GM23248 (cell line): ENCODE measurements at regions not wholly inside any gene's neighbourhood (a gene's known extent, or its start where the extent isn't known, plus 50 kb on each side); places are given as distances from the start of the nearest gene placed in this dataset.

ENCODE experiments used
- DNase-seq: peaks from one replicate; pipeline ENCODE4 v3.0.0-alpha.2; 2015
- H2AFZ ChIP-seq: fragments of 200-600 bp; sonication (generic); 2 replicates; pipeline ENCODE4 v1.6.1; 2016; ENCODE audit warnings: antibody characterized with exemption
- H3F3A ChIP-seq: fragments of 200-600 bp; sonication (generic); 2 replicates; pipeline ENCODE4 v1.6.1; 2016; ENCODE audit warnings: mild to moderate bottlenecking, antibody characterized with exemption, mixed run types; ENCODE audit not compliant: insufficient read depth
- H3K27ac ChIP-seq: fragments of 200-600 bp; sonication (generic); 2 replicates; pipeline ENCODE4 v1.5.1; 2016; ENCODE audit warnings: mild to moderate bottlenecking
- H3K27me3 ChIP-seq: fragments of 200-600 bp; sonication (generic); replicated peaks from 2 replicates; pipeline ENCODE4 v1.6.1; 2016; ENCODE audit warnings: mild to moderate bottlenecking; ENCODE audit not compliant: insufficient read depth
- H3K36me3 ChIP-seq: fragments of 200-600 bp; sonication (generic); 2 replicates; pipeline ENCODE4 v1.6.1; 2016; ENCODE audit warnings: low read depth, mild to moderate bottlenecking
- H3K4me1 ChIP-seq: fragments of 200-600 bp; sonication (generic); 2 replicates; pipeline ENCODE4 v1.6.1; 2016; ENCODE audit warnings: mild to moderate bottlenecking; ENCODE audit not compliant: insufficient read depth
- H3K4me2 ChIP-seq: fragments of 200-600 bp; sonication (generic); one replicate; pipeline ENCODE4 v1.6.1; 2016; ENCODE audit warnings: mild to moderate bottlenecking; ENCODE audit not compliant: unreplicated experiment
- H3K4me3 ChIP-seq: fragments of 200-600 bp; sonication (generic); 2 replicates; pipeline ENCODE4 v1.5.1; 2016; ENCODE audit warnings: mild to moderate bottlenecking
- H3K79me2 ChIP-seq: fragments of 200-600 bp; sonication (generic); 2 replicates; pipeline ENCODE4 v1.6.1; 2016; ENCODE audit warnings: mild to moderate bottlenecking; ENCODE audit not compliant: insufficient read depth
- H3K9ac ChIP-seq: fragments of 200-600 bp; sonication (generic); 2 replicates; pipeline ENCODE4 v1.6.1; 2016; ENCODE audit warnings: mild to moderate bottlenecking
- H3K9me2 ChIP-seq: fragments of 200-600 bp; sonication (generic); 2 replicates; pipeline ENCODE4 v1.6.1; 2016; ENCODE audit warnings: mixed run types, mild to moderate bottlenecking, moderate library complexity; ENCODE audit not compliant: insufficient read depth
- H3K9me3 ChIP-seq: fragments of 200-600 bp; sonication (generic); one replicate; pipeline ENCODE4 v1.6.1; 2017; ENCODE audit warnings: low read depth
- H4K20me1 ChIP-seq: fragments of 200-600 bp; sonication (generic); 2 replicates; pipeline ENCODE4 v1.6.0; 2016; ENCODE audit not compliant: insufficient read depth
- EZH2 ChIP-seq: fragments of 200-600 bp; sonication (generic); IDR thresholded peaks from 2 replicates; pipeline ENCODE4 v1.6.1; 2018; ENCODE audit warnings: antibody characterized with exemption, mild to moderate bottlenecking; ENCODE audit not compliant: insufficient read depth, poor library complexity, severe bottlenecking
- EZH2phosphoT487 ChIP-seq: fragments of 200-600 bp; sonication (generic); IDR thresholded peaks from 2 replicates; pipeline ENCODE4 v1.6.1; 2018; ENCODE audit warnings: antibody characterized with exemption, moderate library complexity, mild to moderate bottlenecking, low read depth; ENCODE audit not compliant: insufficient read depth
- WGBS, 2 experiments: methylation state at CpG; one replicate each; pipeline ENCODE4 v1.1.6; 2015 to 2017; ENCODE audit warnings: low lambda C conversion rate in 2 of 2, low coverage in 1 of 2; ENCODE audit errors: missing lambda C conversion rate in 2 of 2; 5-methylcytosine and 5-hydroxymethylcytosine counted together
- in situ Hi-C: fragments of 300-500 bp; cut with MboI; formaldehyde crosslinking; loops from 2 replicates; pipeline ENCODE4 v1.15.0; 2020

- Histone ChIP-seq H3F3A (no peaks in the 10 kb centered on the region), H3K9ac (no peak overlapping the region), H3K4me3 (no peak overlapping the region), H4K20me1 (no peaks in the 10 kb centered on the region), H3K9me3 (no peaks in the 10 kb centered on the region), H2AFZ (no peak overlapping the region), H3K36me3 (no peaks in the 10 kb centered on the region), H3K79me2 (no peaks in the 10 kb centered on the region), H3K4me2 (no peak overlapping the region), H3K9me2 (no peaks in the 10 kb centered on the region), H3K4me1 (no peaks in the 10 kb centered on the region), H3K27me3 (no peaks in the 10 kb centered on the region), H3K27ac (no peak overlapping the region)
- no peak for TF ChIP-seq EZH2phosphoT487
- no peak for TF ChIP-seq EZH2
- no peak for DNase-seq
- WGBS, 2 experiments = 26 to 30% methylated on average over 8 of the region's 8 CpGs
- in situ Hi-C loops = no loop called here
Measured at GRCh38 chr2:6626401-6627012, 239.2 kb downstream of the CMPK2 start.

- Histone ChIP-seq H2AFZ (no peak overlapping the region), H3K27ac (no peak overlapping the region), H3F3A (no peaks in the 10 kb centered on the region), H3K4me3 (no peak overlapping the region), H3K9ac (no peak overlapping the region), H3K36me3 (no peaks in the 10 kb centered on the region), H3K9me2 (no peaks in the 10 kb centered on the region), H3K4me1 (no peaks in the 10 kb centered on the region), H3K9me3 (no peaks in the 10 kb centered on the region), H3K27me3 (no peaks in the 10 kb centered on the region), H4K20me1 (no peaks in the 10 kb centered on the region), H3K4me2 (no peak overlapping the region), H3K79me2 (no peaks in the 10 kb centered on the region)
- TF ChIP-seq EZH2 = no peak
- no peak for TF ChIP-seq EZH2phosphoT487
- 51 to 66% methylated on average over 4 of the region's 4 CpGs for WGBS, 2 experiments
- in situ Hi-C loops = no loop called here
- DNase-seq = no peak
Measured at GRCh38 chr2:6627316-6627715, 238.4 kb downstream of the CMPK2 start.

- TF ChIP-seq EZH2 (no peak), EZH2phosphoT487 (no peak)
- Histone ChIP-seq H3K36me3 (no peaks in the 10 kb centered on the region), H3K4me3 (no peak overlapping the region), H4K20me1 (no peaks in the 10 kb centered on the region), H3K27ac (no peak overlapping the region), H3F3A (no peaks in the 10 kb centered on the region), H3K9me3 (no peaks in the 10 kb centered on the region), H3K27me3 (no peaks in the 10 kb centered on the region), H3K79me2 (no peaks in the 10 kb centered on the region), H3K9me2 (no peaks in the 10 kb centered on the region), H3K4me2 (no peak overlapping the region), H3K4me1 (no peaks in the 10 kb centered on the region), H3K9ac (no peak overlapping the region), H2AFZ (no peak overlapping the region)
- 2 to 14% methylated on average over 3 of the region's 3 CpGs for WGBS, 2 experiments
- no peak for DNase-seq
- in situ Hi-C loops = no loop called here
Measured at GRCh38 chr2:6630209-6630608, 235.5 kb downstream of the CMPK2 start.

- no peak for DNase-seq
- H3K4me2 ChIP-seq = no peak overlapping the region
- TF ChIP-seq EZH2 (no peak), EZH2phosphoT487 (no peak)
- H3K4me1 ChIP-seq = no peaks in the 10 kb centered on the region
- H3K9me2 ChIP-seq = no peaks in the 10 kb centered on the region
- no peak overlapping the region for H3K27ac ChIP-seq
- H3K79me2 ChIP-seq = no peaks in the 10 kb centered on the region
- H4K20me1 ChIP-seq = no peaks in the 10 kb centered on the region
- no peaks in the 10 kb centered on the region for H3K9me3 ChIP-seq
- H3K27me3 ChIP-seq = no peaks in the 10 kb centered on the region
- WGBS, 2 experiments = 3 to 4% methylated on average over 1 of the region's 1 CpG
- H2AFZ ChIP-seq = no peak overlapping the region
- in situ Hi-C loops = no loop called here
- no peaks in the 10 kb centered on the region for H3K36me3 ChIP-seq
- H3F3A ChIP-seq = no peaks in the 10 kb centered on the region
- H3K9ac ChIP-seq = no peak overlapping the region
- H3K4me3 ChIP-seq = no peak overlapping the region
Measured at GRCh38 chr2:6635296-6635695, 230.4 kb downstream of the CMPK2 start.

DNA sequence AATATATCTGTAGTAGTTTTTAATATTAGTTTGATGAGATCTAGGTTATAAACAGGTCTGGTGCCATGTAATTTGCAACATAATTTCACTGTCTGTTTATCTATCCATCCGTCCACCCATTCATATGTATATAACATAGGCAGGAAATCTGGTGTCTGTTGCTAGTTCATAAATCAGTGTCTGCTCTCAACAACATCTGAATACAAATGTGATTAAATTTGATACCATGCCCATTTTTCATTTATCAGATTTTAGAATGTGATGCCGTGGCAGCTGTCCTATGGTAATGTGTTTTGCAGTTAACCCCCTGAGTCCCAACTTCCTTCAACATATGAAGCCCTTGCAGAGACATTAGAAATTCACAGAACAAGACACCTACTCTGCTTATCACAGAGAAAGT is 228.4 kb downstream of the CMPK2 start:
- in situ Hi-C loops = no loop called here
- Histone ChIP-seq H3K79me2 (no peaks in the 10 kb centered on the region), H3K4me2 (no peak overlapping the region), H3K9me3 (no peaks in the 10 kb centered on the region), H3K9ac (no peak overlapping the region), H3K27me3 (no peaks in the 10 kb centered on the region), H2AFZ (no peak overlapping the region), H3K27ac (no peak overlapping the region), H3K9me2 (no peaks in the 10 kb centered on the region), H3F3A (no peaks in the 10 kb centered on the region), H3K36me3 (no peaks in the 10 kb centered on the region), H4K20me1 (no peaks in the 10 kb centered on the region), H3K4me1 (no peaks in the 10 kb centered on the region), H3K4me3 (no peak overlapping the region)
- TF ChIP-seq EZH2 = no peak
- no peak for TF ChIP-seq EZH2phosphoT487
- WGBS, 2 experiments = 6 to 10% methylated on average over 2 of the region's 2 CpGs
- DNase-seq = no peak
